Osteoblast (primary cell): ENCODE measurements at regions not wholly inside any gene's neighbourhood (a gene's known extent, or its start where the extent isn't known, plus 50 kb on each side); places are given as distances from the start of the nearest gene placed in this dataset.

Experiments
- DNase-seq: peaks from one replicate; pipeline ENCODE4 v3.0.0; 2011; ENCODE audit warnings: low spot score, mixed read lengths; ENCODE audit not compliant: insufficient read length; ENCODE audit errors: missing footprints
- H2AFZ ChIP-seq: 2 replicates; pipeline ENCODE4 v1.6.0; 2011; ENCODE audit warnings: mild to moderate bottlenecking, low read length
- H3K27ac ChIP-seq: 2 replicates; pipeline ENCODE4 v1.5.1; 2011; ENCODE audit warnings: mild to moderate bottlenecking, low read depth, low read length, moderate library complexity
- H3K27me3 ChIP-seq: 2 replicates; pipeline ENCODE4 v1.6.0; 2012; ENCODE audit warnings: mild to moderate bottlenecking, control low read depth, inconsistent platforms, low read length, moderate library complexity; ENCODE audit not compliant: insufficient read depth
- H3K36me3 ChIP-seq: 2 replicates; pipeline ENCODE4 v1.5.1; 2011; ENCODE audit warnings: mild to moderate bottlenecking, low read length, control low read depth, moderate library complexity; ENCODE audit not compliant: insufficient read depth
- H3K4me1 ChIP-seq: 2 replicates; pipeline ENCODE4 v1.5.1; 2011; ENCODE audit warnings: mild to moderate bottlenecking, low read length, control low read depth, moderate library complexity; ENCODE audit not compliant: insufficient read depth
- H3K4me2 ChIP-seq: 2 replicates; pipeline ENCODE4 v1.6.0; 2011; ENCODE audit warnings: mild to moderate bottlenecking, low read length; ENCODE audit not compliant: insufficient read depth
- H3K4me3 ChIP-seq: fragments of 200-600 bp; sonication (generic); 3 replicates; pipeline ENCODE4 v1.5.1; 2012; ENCODE audit warnings: mild to moderate bottlenecking, low read length, inconsistent platforms; ENCODE audit not compliant: insufficient read depth
- H3K79me2 ChIP-seq: 2 replicates; pipeline ENCODE4 v1.6.0; 2012; ENCODE audit warnings: mild to moderate bottlenecking, low read length, control low read depth, inconsistent platforms; ENCODE audit not compliant: insufficient read depth
- H3K9me3 ChIP-seq: 2 replicates; pipeline ENCODE4 v1.5.1; 2011; ENCODE audit warnings: low read depth, low read length, control low read depth
- H4K20me1 ChIP-seq: 2 replicates; pipeline ENCODE4 v1.6.0; 2012; ENCODE audit warnings: mild to moderate bottlenecking, low read length, control low read depth; ENCODE audit not compliant: insufficient read depth
- CTCF ChIP-seq: IDR thresholded peaks from 2 replicates; pipeline ENCODE4 v1.5.1; 2011; ENCODE audit warnings: mild to moderate bottlenecking, low read depth, low read length, moderate library complexity; ENCODE audit errors: extremely low read depth

- Histone ChIP-seq H3K27ac (no peak overlapping the region), H3K9me3 (no peaks in the 10 kb centered on the region), H3K4me3 (no peak overlapping the region), H3K79me2 (no peaks in the 10 kb centered on the region), H3K36me3 (no peaks in the 10 kb centered on the region), H3K4me2 (no peak overlapping the region), H4K20me1 (no peaks in the 10 kb centered on the region), H2AFZ (no peak overlapping the region), H3K27me3 (no peaks in the 10 kb centered on the region), H3K4me1 (no peaks in the 10 kb centered on the region)
- no peak for TF ChIP-seq CTCF
- peak; percentile 8 for DNase-seq
Measured at GRCh38 chr17:53253956-53254597, 568.6 kb upstream of the KIF2B start.

- Histone ChIP-seq H3K4me1 (no peaks in the 10 kb centered on the region), H2AFZ (no peak overlapping the region), H3K27me3 (no peaks in the 10 kb centered on the region), H3K9me3 (no peaks in the 10 kb centered on the region), H3K79me2 (no peaks in the 10 kb centered on the region), H3K4me3 (no peak overlapping the region), H3K27ac (no peak overlapping the region), H3K36me3 (no peaks in the 10 kb centered on the region), H4K20me1 (no peaks in the 10 kb centered on the region), H3K4me2 (no peak overlapping the region)
- no peak for DNase-seq
- no peak for TF ChIP-seq CTCF
Measured at GRCh38 chr17:53249036-53249435, 573.7 kb upstream of the KIF2B start.

- Histone ChIP-seq H3K79me2 (no peaks in the 10 kb centered on the region), H3K27me3 (no peaks in the 10 kb centered on the region), H3K4me3 (no peak overlapping the region), H4K20me1 (no peaks in the 10 kb centered on the region), H3K4me2 (no peak overlapping the region), H3K9me3 (peaks cover 5% of the 10 kb centered on the region), H3K36me3 (no peaks in the 10 kb centered on the region), H3K4me1 (no peaks in the 10 kb centered on the region), H3K27ac (no peak overlapping the region), H2AFZ (no peak overlapping the region)
- TF ChIP-seq CTCF, result no peak
- no peak for DNase-seq
Measured at GRCh38 chr17:53234138-53234537, 588.6 kb upstream of the KIF2B start.

GRCh38 chr17:53227514-53227913 is 595.2 kb upstream of the KIF2B start:
- H3K36me3 ChIP-seq, result no peaks in the 10 kb centered on the region
- no peaks in the 10 kb centered on the region for H3K9me3 ChIP-seq
- H3K27me3 ChIP-seq, result no peaks in the 10 kb centered on the region
- H3K27ac ChIP-seq, result no peak overlapping the region
- no peaks in the 10 kb centered on the region for H4K20me1 ChIP-seq
- no peak overlapping the region for H2AFZ ChIP-seq
- H3K4me1 ChIP-seq, result no peaks in the 10 kb centered on the region
- H3K79me2 ChIP-seq, result no peaks in the 10 kb centered on the region
- H3K4me3 ChIP-seq, result no peak overlapping the region
- no peak overlapping the region for H3K4me2 ChIP-seq
- no peak for TF ChIP-seq CTCF
- DNase-seq, result no peak
